Stomach (tissue), 4 donors: ENCODE measurements at regions not wholly inside any gene's neighbourhood (a gene's known extent, or its start where the extent isn't known, plus 50 kb on each side); places are given as distances from the start of the nearest gene placed in this dataset.

Source experiments
- CTCF ChIP-seq, 7 experiments: fragments of 450-650 bp in 4 of 7; fragments of 200-600 bp in 3 of 7; sonication (generic) in 3 of 7; IDR thresholded peaks; one replicate each; pipeline ENCODE4 v1.5.1; 2016 to 2019; ENCODE audit warnings: antibody characterized with exemption in 7 of 7, control low read depth in 2 of 7, mild to moderate bottlenecking in 1 of 7
- EP300 ChIP-seq: sonication (generic); formaldehyde crosslinking; IDR thresholded peaks from one replicate; pipeline ENCODE4 v1.6.1; 2017; ENCODE audit warnings: antibody characterized with exemption
- POLR2A ChIP-seq, 4 donors: fragments of 450-650 bp; IDR thresholded peaks; one replicate each; pipeline ENCODE4 v1.6.1; 2016; ENCODE audit warnings: antibody characterized with exemption in 4 of 4, control low read depth in 2 of 4, mild to moderate bottlenecking in 1 of 4, moderate library complexity in 1 of 4
- POLR2AphosphoS5 ChIP-seq, 3 donors: sonication (generic); formaldehyde crosslinking; IDR thresholded peaks; one replicate each; pipeline ENCODE4 v1.6.1; 2016; ENCODE audit warnings: antibody characterized with exemption in 3 of 3

DNA sequence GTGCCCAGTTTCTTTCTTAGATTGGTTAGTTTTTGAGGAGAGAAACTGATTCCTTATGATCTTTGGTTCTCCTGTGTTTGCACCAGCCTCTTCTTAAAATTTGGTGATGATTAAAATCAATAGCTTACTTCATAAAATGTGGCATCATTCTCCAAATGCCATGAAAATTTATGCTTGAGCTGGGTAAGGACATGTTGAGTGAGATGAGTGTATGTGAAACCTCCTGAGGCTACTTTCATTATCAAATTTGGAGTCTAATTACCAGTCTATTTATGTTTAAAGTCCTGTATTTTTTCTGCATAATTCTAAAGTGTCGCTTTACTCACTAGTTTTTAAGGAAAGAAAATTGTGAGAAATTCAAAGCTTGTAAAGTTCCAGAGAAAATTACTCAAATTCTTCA, 102.1 kb downstream of the DIPK2A start:
- no peak for TF ChIP-seq CTCF (IDR thresholded peaks at IDR 0.05)
- no peak for TF ChIP-seq POLR2AphosphoS5 (IDR thresholded peaks at IDR 0.05)
- TF ChIP-seq POLR2A (IDR thresholded peaks at IDR 0.05) = no peak
- TF ChIP-seq EP300 = no peak
